ENCODE measurements at regions not wholly inside any gene's neighbourhood (a gene's known extent, or its start where the extent isn't known, plus 50 kb on each side); places are given as distances from the start of the nearest gene placed in this dataset.
A peak's percentile ranks its signal among the peaks of the same experiment; 100 is the strongest.

DNA sequence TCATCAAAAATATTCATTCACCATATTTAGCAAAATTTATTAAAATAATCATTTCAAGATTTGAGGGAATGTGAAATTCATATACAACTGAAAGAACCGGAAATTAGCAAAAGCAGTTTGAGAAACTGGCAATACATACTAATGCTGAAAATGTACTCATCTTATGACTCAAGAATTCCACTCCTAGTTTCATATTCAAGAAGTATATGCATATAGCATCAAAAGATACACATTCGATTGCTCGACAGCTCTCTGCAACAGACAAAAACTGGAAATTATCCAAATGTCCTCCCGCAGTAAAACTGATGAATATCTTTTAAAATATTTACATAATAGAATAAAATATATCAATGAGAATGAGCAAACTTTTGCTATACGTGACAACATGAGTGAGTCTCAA is 189.2 kb upstream of the MGAT4C start (continued):
- TF ChIP-seq ZNF513 (tag by site-specific recombination; IDR thresholded peaks at IDR 0.05) (no peak), ZNF677 (tag by site-specific recombination; IDR thresholded peaks at IDR 0.05) (no peak), ZNF24 (tag by site-specific recombination; IDR thresholded peaks at IDR 0.05) (no peak), ZBTB48 (tag by site-specific recombination; IDR thresholded peaks at IDR 0.05) (no peak)

GRCh38 chr12:86435053-86435452 is 178.9 kb upstream of the MGAT4C start:
- Histone ChIP-seq H3K36me3 (ENCODE audit: control insufficient read depth in 2 of 2, insufficient read depth in 1 of 2, low read length in 2 of 2) (no peaks in the 10 kb centered on the region), H3K9me3 (ENCODE audit: control insufficient read depth, insufficient read depth, low read depth, low read length) (no peaks in the 10 kb centered on the region), H3K4me3 (ENCODE audit: low read depth, low read length) (no peak overlapping the region), H3K27ac (ENCODE audit: extremely low read depth, low read depth, low read length) (no peak overlapping the region), H3K4me1 (ENCODE audit: control insufficient read depth, insufficient read depth, low read length) (no peaks in the 10 kb centered on the region)
- ChIA-PET CTCF (interaction anchor here (0.7 kb wide), 1 partner anchor 57 kb away, joined by 3 read pairs; no protein-coding TSS in a partner anchor), POLR2A (no interaction called here)
- TF ChIP-seq ZNF548 (tag by site-specific recombination; IDR thresholded peaks at IDR 0.05) (no peak), INSM2 (tag by site-specific recombination; IDR thresholded peaks at IDR 0.05) (no peak), ZSCAN5A (tag by site-specific recombination; IDR thresholded peaks at IDR 0.05) (no peak), ZNF830 (tag by site-specific recombination; IDR thresholded peaks at IDR 0.05; ENCODE audit: low read depth) (no peak), ZNF777 (tag by site-specific recombination; IDR thresholded peaks at IDR 0.05; ENCODE audit: borderline replicate concordance) (no peak)

DNA sequence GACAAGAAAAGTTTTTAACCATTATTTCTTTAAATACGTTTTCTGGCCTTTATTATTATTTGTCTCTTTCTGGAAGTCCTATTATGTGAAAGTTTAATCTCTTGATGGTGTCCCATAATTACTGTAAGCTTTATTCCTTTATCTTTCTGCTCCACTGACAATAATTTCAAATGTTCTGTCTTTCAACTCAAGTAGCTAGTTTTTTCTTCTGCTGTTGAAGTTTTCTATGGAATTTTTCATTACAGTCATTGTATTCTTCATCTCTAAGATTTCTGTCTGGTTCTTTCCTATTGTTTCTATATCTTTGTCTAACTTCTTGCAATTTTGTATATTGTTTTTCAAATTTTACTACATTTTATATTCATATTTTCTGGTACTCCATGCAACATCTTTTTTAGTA is 173.6 kb upstream of the MGAT4C start:
- TF ChIP-seq FEZF1 (tag by site-specific recombination; IDR thresholded peaks at IDR 0.05), result no peak
- peak; percentile 56 for TF ChIP-seq SETDB1 (IDR thresholded peaks at IDR 0.05; ENCODE audit: insufficient read length, low read length)
- Histone ChIP-seq H3K36me3 (ENCODE audit: control insufficient read depth in 2 of 2, insufficient read depth in 1 of 2, low read length in 2 of 2) (no peaks in the 10 kb centered on the region), H3K27ac (ENCODE audit: extremely low read depth, low read depth, low read length) (no peak overlapping the region), H3K9me3 (ENCODE audit: control insufficient read depth, insufficient read depth, low read depth, low read length) (no peaks in the 10 kb centered on the region), H3K4me3 (ENCODE audit: low read depth, low read length) (no peak overlapping the region), H3K4me1 (ENCODE audit: control insufficient read depth, insufficient read depth, low read length) (no peaks in the 10 kb centered on the region)
- CTCF ChIA-PET, result interaction anchor here (0.7 kb wide), 1 partner anchor 189 kb away, joined by 3 read pairs; no protein-coding TSS in a partner anchor
- POLR2A ChIA-PET, result no interaction called here

DNA sequence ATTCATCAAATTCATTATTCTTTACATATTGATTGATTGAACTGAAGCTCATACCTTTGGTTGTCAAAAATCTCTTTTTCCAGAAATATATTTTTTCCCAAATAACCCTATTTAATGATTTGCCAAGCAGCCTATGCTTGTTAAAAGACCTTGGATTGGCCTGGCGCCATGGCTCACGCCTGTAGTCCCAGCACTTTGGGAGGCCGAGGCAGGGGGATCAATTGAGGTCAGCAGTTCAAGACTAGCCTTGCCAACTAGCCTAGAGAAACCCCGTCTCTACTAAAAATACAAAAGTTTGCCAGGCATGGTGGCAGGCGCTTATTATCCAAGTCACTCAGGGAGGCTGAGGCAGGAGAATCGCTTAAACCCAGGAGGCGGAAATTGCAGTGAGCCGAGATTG is 165.1 kb upstream of the MGAT4C start:
- no peaks in the 10 kb centered on the region for H3K4me1 ChIP-seq (ENCODE audit: control insufficient read depth, insufficient read depth, low read length)
- H3K36me3 ChIP-seq (ENCODE audit: control insufficient read depth in 2 of 2, insufficient read depth in 1 of 2, low read length in 2 of 2), result no peaks in the 10 kb centered on the region
- CTCF ChIA-PET, result no interaction called here
- H3K9me3 ChIP-seq (ENCODE audit: control insufficient read depth, insufficient read depth, low read depth, low read length), result no peaks in the 10 kb centered on the region
- no peak overlapping the region for H3K4me3 ChIP-seq (ENCODE audit: low read depth, low read length)
- H3K27ac ChIP-seq (ENCODE audit: extremely low read depth, low read depth, low read length), result no peak overlapping the region
- POLR2A ChIA-PET, result no interaction called here
- TF ChIP-seq ZNF514 (tag by site-specific recombination; IDR thresholded peaks at IDR 0.05) (no peak), GFI1B (tag by site-specific recombination; IDR thresholded peaks at IDR 0.05) (no peak), ZSCAN5A (tag by site-specific recombination; IDR thresholded peaks at IDR 0.05) (no peak), RBAK (tag by site-specific recombination; IDR thresholded peaks at IDR 0.05) (no peak)
